HEK293T (cell line): ENCODE measurements at regions not wholly inside any gene's neighbourhood (a gene's known extent, or its start where the extent isn't known, plus 50 kb on each side); places are given as distances from the start of the nearest gene placed in this dataset.
"Not testable (repeated sequence)": the region's sequence is repeated elsewhere in the genome, so short reads cannot be mapped to it uniquely, and the experiment has no call there.

ENCODE experiments used
- BHLHE40 ChIP-seq: fragments of 450-650 bp; IDR thresholded peaks from 2 replicates; pipeline ENCODE4 v1.6.1; 2016; ENCODE audit warnings: mild to moderate bottlenecking, moderate library complexity, borderline replicate concordance
- CTBP1 ChIP-seq: fragments of 450-650 bp; IDR thresholded peaks from 2 replicates; pipeline ENCODE4 v1.6.1; 2016; ENCODE audit warnings: borderline replicate concordance
- ELF4 ChIP-seq: fragments of 450-650 bp; IDR thresholded peaks from 2 replicates; pipeline ENCODE4 v1.6.1; 2017; ENCODE audit warnings: antibody characterized with exemption
- FOXA1 ChIP-seq: fragments of 450-650 bp; IDR thresholded peaks from 2 replicates; pipeline ENCODE4 v1.6.1; 2016; ENCODE audit warnings: mild to moderate bottlenecking
- HDGF ChIP-seq: fragments of 450-650 bp; IDR thresholded peaks from 2 replicates; pipeline ENCODE4 v1.6.1; 2017; ENCODE audit warnings: antibody characterized with exemption, borderline replicate concordance
- L3MBTL2 ChIP-seq: fragments of 450-650 bp; conservative IDR thresholded peaks from 2 replicates; pipeline ENCODE4 v1.6.1; 2016; ENCODE audit warnings: mild to moderate bottlenecking
- SP1 ChIP-seq: fragments of 450-650 bp; IDR thresholded peaks from 2 replicates; pipeline ENCODE4 v1.6.1; 2017
- TARDBP ChIP-seq: fragments of 450-650 bp; IDR thresholded peaks from 2 replicates; pipeline ENCODE4 v1.6.1; 2016
- ZNF384 ChIP-seq: fragments of 450-650 bp; IDR thresholded peaks from 2 replicates; pipeline ENCODE4 v1.6.1; 2016

- TF ChIP-seq SP1, FOXA1, BHLHE40, ELF4, HDGF, TARDBP, ZNF384, CTBP1, L3MBTL2: not testable (repeated sequence)
These were observed 190.5 kb upstream of the ZNF618 start for GRCh38 chr9:113685636-113686035.
